ENCODE measurements at regions not wholly inside any gene's neighbourhood (a gene's known extent, or its start where the extent isn't known, plus 50 kb on each side); places are given as distances from the start of the nearest gene placed in this dataset.

- TF ChIP-seq CTCF (IDR thresholded peaks at IDR 0.05 in 4 of 5, conservative IDR thresholded peaks at IDR 0.05 in 1 of 5): no peak
- no peak for TF ChIP-seq POLR2A (IDR thresholded peaks at IDR 0.05)
Measured at GRCh38 chr7:119123326-119123725, 898.8 kb downstream of the ANKRD7 start.

All from gastrocnemius medialis (tissue), 4 donors.